Muscle layer of duodenum (tissue), 2 donors: ENCODE measurements at regions not wholly inside any gene's neighbourhood (a gene's known extent, or its start where the extent isn't known, plus 50 kb on each side); places are given as distances from the start of the nearest gene placed in this dataset.

Experiments used
- H3K27ac ChIP-seq: one replicate; pipeline ENCODE4 v1.7.0; 2013; ENCODE audit warnings: mild to moderate bottlenecking, low read length
- H3K27me3 ChIP-seq: one replicate; pipeline ENCODE4 v1.7.0; 2013; ENCODE audit warnings: low read depth, mild to moderate bottlenecking, control low read depth, low read length
- H3K36me3 ChIP-seq, 2 donors: one replicate each; pipeline ENCODE4 v1.7.0; 2013; ENCODE audit warnings: low read length in 2 of 2, control low read depth in 1 of 2, mild to moderate bottlenecking in 1 of 2; ENCODE audit not compliant: insufficient read depth in 2 of 2, control insufficient read depth in 1 of 2
- H3K4me1 ChIP-seq, 2 donors: one replicate each; pipeline ENCODE4 v1.7.0; 2013; ENCODE audit warnings: low read length in 2 of 2, mild to moderate bottlenecking in 2 of 2, control low read depth in 1 of 2, moderate library complexity in 1 of 2; ENCODE audit not compliant: insufficient read depth in 2 of 2, control insufficient read depth in 1 of 2
- H3K4me3 ChIP-seq, 2 donors: one replicate each; pipeline ENCODE4 v1.7.0; 2013; ENCODE audit warnings: low read length in 2 of 2, low read depth in 1 of 2, mild to moderate bottlenecking in 1 of 2
- H3K9me3 ChIP-seq, 2 donors: one replicate each; pipeline ENCODE4 v1.7.0; 2013; ENCODE audit warnings: low read length in 2 of 2, control low read depth in 1 of 2, mild to moderate bottlenecking in 1 of 2; ENCODE audit not compliant: control insufficient read depth in 1 of 2
- donor health status: healthy.

- no peaks in the 10 kb centered on the region for H3K36me3 ChIP-seq
- no peaks in the 10 kb centered on the region for H3K9me3 ChIP-seq
- H3K27me3 ChIP-seq: no peaks in the 10 kb centered on the region
- H3K4me1 ChIP-seq: no peaks in the 10 kb centered on the region
- H3K27ac ChIP-seq: no peak overlapping the region
- H3K4me3 ChIP-seq: no peak overlapping the region
These were observed 123.9 kb upstream of the FER start for GRCh38 chr5:108623826-108624225.

- Histone ChIP-seq H3K27me3 (no peaks in the 10 kb centered on the region), H3K27ac (no peak overlapping the region), H3K9me3 (no peaks in the 10 kb centered on the region), H3K36me3 (no peaks in the 10 kb centered on the region), H3K4me3 (no peak overlapping the region), H3K4me1 (no peaks in the 10 kb centered on the region)
These were observed 127.2 kb upstream of the FER start for GRCh38 chr5:108620516-108620915.

- Histone ChIP-seq H3K27me3 (no peaks in the 10 kb centered on the region), H3K4me1 (no peaks in the 10 kb centered on the region), H3K36me3 (no peaks in the 10 kb centered on the region), H3K9me3 (no peaks in the 10 kb centered on the region), H3K4me3 (no peak overlapping the region), H3K27ac (no peak overlapping the region)
These were observed 127.9 kb upstream of the FER start for GRCh38 chr5:108619815-108620214.

- Histone ChIP-seq H3K36me3 (no peaks in the 10 kb centered on the region), H3K4me1 (no peaks in the 10 kb centered on the region), H3K4me3 (no peak overlapping the region), H3K27ac (no peak overlapping the region), H3K27me3 (no peaks in the 10 kb centered on the region), H3K9me3 (no peaks in the 10 kb centered on the region)
These were observed 129.9 kb upstream of the FER start for GRCh38 chr5:108617467-108618435.

- Histone ChIP-seq H3K27me3 (no peaks in the 10 kb centered on the region), H3K9me3 (no peaks in the 10 kb centered on the region), H3K36me3 (no peaks in the 10 kb centered on the region), H3K27ac (no peak overlapping the region), H3K4me1 (no peaks in the 10 kb centered on the region), H3K4me3 (no peak overlapping the region)
These were observed 132.5 kb upstream of the FER start for GRCh38 chr5:108615216-108615615.

GRCh38 chr5:108607421-108607820, 140.3 kb upstream of the FER start:
- Histone ChIP-seq H3K36me3 (no peaks in the 10 kb centered on the region), H3K9me3 (no peaks in the 10 kb centered on the region), H3K27ac (no peak overlapping the region), H3K4me3 (no peak overlapping the region), H3K27me3 (no peaks in the 10 kb centered on the region), H3K4me1 (no peaks in the 10 kb centered on the region)

GRCh38 chr5:108606185-108606584, 141.5 kb upstream of the FER start:
- no peak overlapping the region for H3K27ac ChIP-seq
- H3K4me1 ChIP-seq: no peaks in the 10 kb centered on the region
- no peak overlapping the region for H3K4me3 ChIP-seq
- H3K27me3 ChIP-seq: no peaks in the 10 kb centered on the region
- no peaks in the 10 kb centered on the region for H3K36me3 ChIP-seq
- no peaks in the 10 kb centered on the region for H3K9me3 ChIP-seq

GRCh38 chr5:108602830-108603229, 144.9 kb upstream of the FER start:
- H3K27me3 ChIP-seq: no peaks in the 10 kb centered on the region
- H3K27ac ChIP-seq: no peak overlapping the region
- no peaks in the 10 kb centered on the region for H3K9me3 ChIP-seq
- H3K4me1 ChIP-seq: no peaks in the 10 kb centered on the region
- no peaks in the 10 kb centered on the region for H3K36me3 ChIP-seq
- H3K4me3 ChIP-seq: no peak overlapping the region

GRCh38 chr5:108590799-108591198, 156.9 kb upstream of the FER start:
- H3K4me3 ChIP-seq: no peak overlapping the region
- no peaks in the 10 kb centered on the region for H3K27me3 ChIP-seq
- H3K4me1 ChIP-seq: no peaks in the 10 kb centered on the region
- no peaks in the 10 kb centered on the region for H3K9me3 ChIP-seq
- H3K36me3 ChIP-seq: no peaks in the 10 kb centered on the region
- no peak overlapping the region for H3K27ac ChIP-seq

- H3K36me3 ChIP-seq: no peaks in the 10 kb centered on the region
- no peaks in the 10 kb centered on the region for H3K4me1 ChIP-seq
- no peaks in the 10 kb centered on the region for H3K9me3 ChIP-seq
- no peak overlapping the region for H3K27ac ChIP-seq
- H3K27me3 ChIP-seq: no peaks in the 10 kb centered on the region
- H3K4me3 ChIP-seq: no peak overlapping the region
These were observed 159.4 kb upstream of the FER start for GRCh38 chr5:108588323-108588722.

- H3K9me3 ChIP-seq: no peaks in the 10 kb centered on the region
- H3K27me3 ChIP-seq: no peaks in the 10 kb centered on the region
- H3K27ac ChIP-seq: no peak overlapping the region
- no peaks in the 10 kb centered on the region for H3K36me3 ChIP-seq
- H3K4me1 ChIP-seq: no peaks in the 10 kb centered on the region
- no peak overlapping the region for H3K4me3 ChIP-seq
These were observed 159.9 kb upstream of the FER start for GRCh38 chr5:108587821-108588220.

GRCh38 chr5:108581026-108581425, 166.7 kb upstream of the FER start:
- H3K27me3 ChIP-seq: no peaks in the 10 kb centered on the region
- no peak overlapping the region for H3K4me3 ChIP-seq
- no peak overlapping the region for H3K27ac ChIP-seq
- no peaks in the 10 kb centered on the region for H3K36me3 ChIP-seq
- no peaks in the 10 kb centered on the region for H3K9me3 ChIP-seq
- no peaks in the 10 kb centered on the region for H3K4me1 ChIP-seq
